ENCODE measurements at regions not wholly inside any gene's neighbourhood (a gene's known extent, or its start where the extent isn't known, plus 50 kb on each side); places are given as distances from the start of the nearest gene placed in this dataset.

- TF ChIP-seq CTCF (IDR thresholded peaks at IDR 0.05) (no peak), EP300 (IDR thresholded peaks at IDR 0.05) (no peak)
Measured at GRCh38 chr7:136144182-136144581, 167.0 kb upstream of the MTPN start.

All from stomach (tissue), 4 donors.